ENCODE measurements at regions not wholly inside any gene's neighbourhood (a gene's known extent, or its start where the extent isn't known, plus 50 kb on each side); places are given as distances from the start of the nearest gene placed in this dataset.

DNA sequence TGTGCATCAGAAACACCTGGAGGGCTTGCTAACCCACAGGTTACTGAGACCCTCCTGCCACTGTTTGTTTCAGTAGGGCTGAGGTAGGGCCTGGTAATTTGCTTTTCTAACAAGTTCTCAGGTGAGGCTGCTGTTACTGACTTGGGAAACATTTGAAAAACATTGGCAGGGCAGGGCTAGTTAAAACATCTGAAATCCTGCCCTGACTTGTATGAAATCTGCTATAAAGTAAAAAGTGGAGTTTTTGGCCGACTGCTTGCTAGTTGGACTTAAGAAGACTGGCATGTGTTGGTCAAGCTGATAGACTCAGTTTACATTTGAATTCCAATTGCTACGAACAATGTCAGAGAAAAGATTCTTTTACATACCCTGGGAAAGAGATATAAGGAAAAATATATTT lies 111.6 kb upstream of the DLX2 start:
- TF ChIP-seq, protein P1, sequence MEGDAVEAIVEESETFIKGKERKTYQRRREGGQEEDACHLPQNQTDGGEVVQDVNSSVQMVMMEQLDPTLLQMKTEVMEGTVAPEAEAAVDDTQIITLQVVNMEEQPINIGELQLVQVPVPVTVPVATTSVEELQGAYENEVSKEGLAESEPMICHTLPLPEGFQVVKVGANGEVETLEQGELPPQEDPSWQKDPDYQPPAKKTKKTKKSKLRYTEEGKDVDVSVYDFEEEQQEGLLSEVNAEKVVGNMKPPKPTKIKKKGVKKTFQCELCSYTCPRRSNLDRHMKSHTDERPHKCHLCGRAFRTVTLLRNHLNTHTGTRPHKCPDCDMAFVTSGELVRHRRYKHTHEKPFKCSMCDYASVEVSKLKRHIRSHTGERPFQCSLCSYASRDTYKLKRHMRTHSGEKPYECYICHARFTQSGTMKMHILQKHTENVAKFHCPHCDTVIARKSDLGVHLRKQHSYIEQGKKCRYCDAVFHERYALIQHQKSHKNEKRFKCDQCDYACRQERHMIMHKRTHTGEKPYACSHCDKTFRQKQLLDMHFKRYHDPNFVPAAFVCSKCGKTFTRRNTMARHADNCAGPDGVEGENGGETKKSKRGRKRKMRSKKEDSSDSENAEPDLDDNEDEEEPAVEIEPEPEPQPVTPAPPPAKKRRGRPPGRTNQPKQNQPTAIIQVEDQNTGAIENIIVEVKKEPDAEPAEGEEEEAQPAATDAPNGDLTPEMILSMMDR (IDR thresholded peaks at IDR 0.05; ENCODE audit: borderline replicate concordance, extremely low read depth, low read length, poor library complexity, severe bottlenecking) = no peak
- no peak for TF ChIP-seq EZH2 (IDR thresholded peaks at IDR 0.05; ENCODE audit: borderline replicate concordance, low read depth, low read length, severe bottlenecking)
